PC-3 (cell line): ENCODE measurements at regions not wholly inside any gene's neighbourhood (a gene's known extent, or its start where the extent isn't known, plus 50 kb on each side); places are given as distances from the start of the nearest gene placed in this dataset.

Source experiments
- CTCF ChIP-seq: fragments of 300-600 bp; sonication (generic); conservative IDR thresholded peaks from 2 replicates; pipeline ENCODE4 v1.5.1; 2017; ENCODE audit warnings: antibody characterized with exemption, low read depth, mild to moderate bottlenecking, low read length
- EZH2 ChIP-seq: fragments of 300-600 bp; sonication (generic); IDR thresholded peaks from one replicate; pipeline ENCODE4 v1.6.1; 2017; ENCODE audit warnings: antibody characterized with exemption, mild to moderate bottlenecking, low read length; ENCODE audit not compliant: unreplicated experiment
- EZH2phosphoT487 ChIP-seq: fragments of 300-600 bp; sonication (generic); IDR thresholded peaks from 2 replicates; pipeline ENCODE4 v1.6.1; 2018; ENCODE audit warnings: mild to moderate bottlenecking, antibody characterized with exemption, low read length, borderline replicate concordance

GRCh38 chr13:60214213-60215055 is 50.7 kb upstream of the DIAPH3 start:
- TF ChIP-seq CTCF (no peak), EZH2 (no peak), EZH2phosphoT487 (no peak)
